Parathyroid adenoma (tissue), 2 donors: ENCODE measurements at regions not wholly inside any gene's neighbourhood (a gene's known extent, or its start where the extent isn't known, plus 50 kb on each side); places are given as distances from the start of the nearest gene placed in this dataset.

Experiments used
- H2AFZ ChIP-seq: fragments of 300-600 bp; sonication (generic); one replicate; pipeline ENCODE4 v1.7.0; 2017; ENCODE audit warnings: antibody characterized with exemption, mild to moderate bottlenecking
- H3K27ac ChIP-seq: fragments of 300-600 bp; sonication (generic); one replicate; pipeline ENCODE4 v1.7.0; 2017
- H3K27me3 ChIP-seq: fragments of 300-600 bp; sonication (generic); one replicate; pipeline ENCODE4 v1.7.0; 2017; ENCODE audit warnings: low read length; ENCODE audit not compliant: control insufficient read depth, insufficient read depth
- H3K36me3 ChIP-seq: fragments of 300-600 bp; sonication (generic); one replicate; pipeline ENCODE4 v1.7.0; 2017; ENCODE audit warnings: low read length; ENCODE audit not compliant: control insufficient read depth, insufficient read depth
- H3K4me1 ChIP-seq: fragments of 300-600 bp; sonication (generic); one replicate; pipeline ENCODE4 v1.7.0; 2017; ENCODE audit warnings: control low read depth
- H3K4me2 ChIP-seq: fragments of 300-600 bp; sonication (generic); one replicate; pipeline ENCODE4 v1.7.0; 2017; ENCODE audit warnings: low read length
- H3K4me3 ChIP-seq: fragments of 300-600 bp; sonication (generic); one replicate; pipeline ENCODE4 v1.7.0; 2017; ENCODE audit warnings: low read depth, low read length
- H3K79me2 ChIP-seq: fragments of 300-600 bp; sonication (generic); one replicate; pipeline ENCODE4 v1.7.0; 2017; ENCODE audit warnings: control low read depth
- H3K9ac ChIP-seq: fragments of 300-600 bp; sonication (generic); one replicate; pipeline ENCODE4 v1.7.0; 2017; ENCODE audit warnings: mild to moderate bottlenecking
- H3K9me3 ChIP-seq: fragments of 300-600 bp; sonication (generic); one replicate; pipeline ENCODE4 v1.7.0; 2017; ENCODE audit warnings: low read length; ENCODE audit not compliant: control insufficient read depth
- CTCF ChIP-seq: fragments of 300-600 bp; sonication (generic); IDR thresholded peaks from one replicate; pipeline ENCODE4 v1.7.0; 2017; ENCODE audit warnings: antibody characterized with exemption, mild to moderate bottlenecking
- donor health status: primary hyperparathyroidism.

- Histone ChIP-seq H3K9me3 (no peaks in the 10 kb centered on the region), H3K27ac (no peak overlapping the region), H2AFZ (no peak overlapping the region), H3K79me2 (no peaks in the 10 kb centered on the region), H3K9ac (no peak overlapping the region), H3K4me2 (no peak overlapping the region), H3K36me3 (no peaks in the 10 kb centered on the region), H3K4me3 (no peak overlapping the region), H3K4me1 (no peaks in the 10 kb centered on the region), H3K27me3 (no peaks in the 10 kb centered on the region)
- no peak for TF ChIP-seq CTCF
Measured at GRCh38 chr1:224874775-224875174, 54.7 kb upstream of the DNAH14 start.

GRCh38 chr1:224879162-224879803 is 50.2 kb upstream of the DNAH14 start:
- Histone ChIP-seq H3K79me2 (no peaks in the 10 kb centered on the region), H3K4me1 (no peaks in the 10 kb centered on the region), H3K9ac (no peak overlapping the region), H3K27me3 (no peaks in the 10 kb centered on the region), H3K9me3 (no peaks in the 10 kb centered on the region), H3K4me2 (no peak overlapping the region), H3K4me3 (no peak overlapping the region), H3K27ac (no peak overlapping the region), H3K36me3 (no peaks in the 10 kb centered on the region), H2AFZ (no peak overlapping the region)
- TF ChIP-seq CTCF, result no peak
